K562 (cell line): ENCODE measurements at regions not wholly inside any gene's neighbourhood (a gene's known extent, or its start where the extent isn't known, plus 50 kb on each side); places are given as distances from the start of the nearest gene placed in this dataset.

Source experiments
- ATAC-seq: fragments of 200-7000 bp; cut with Tn5 transposase; 3 replicates; pipeline ENCODE4 v1.9.1; 2020; ENCODE audit warnings: moderate library complexity
- BruUV-seq: library from RNA; stranded (reverse); fragments of 400-500 nt; replicated peaks from 2 replicates; lab custom pipeline; 2021; lab: Mats Ljungman, UMichigan
- CTCF ChIA-PET: fragments of 300-600 bp; formaldehyde crosslinking; extraction: SDS; loops from one replicate; lab custom pipeline; 2021; ENCODE audit warnings: low intra/inter-chr PET ratio; lab: Yijun Ruan, JAX
- POLR2A ChIA-PET: fragments of 300-600, 350-650 bp; sonication (Branson Sonifier 250); formaldehyde crosslinking; extraction: SDS; loops from one replicate; lab custom pipeline; 2021; ENCODE audit warnings: antibody characterized with exemption, inconsistent platforms; lab: Yijun Ruan, JAX
- DNase-seq, 4 experiments: peaks; one replicate each; pipeline versions ENCODE4 v3.0.0 to v3.0.0-alpha.2; 2011 to 2018; ENCODE audit warnings: low spot score in 3 of 4, mixed read lengths in 3 of 4; ENCODE audit errors: extremely low read depth in 1 of 4
- FAIRE-seq: peaks from 2 replicates; lab custom pipeline; 2011; peaks lifted over from hg19 to GRCh38; lab: Jason Lieb, UNC
- H2AFZ ChIP-seq: 2 replicates; pipeline ENCODE4 v1.6.0; 2011; ENCODE audit warnings: low read depth, low read length, control low read depth, inconsistent platforms
- H3K27ac ChIP-seq: fragments of 200-600 bp; 3 replicates; pipeline ENCODE4 v1.8.0; 2011; ENCODE audit warnings: low read depth, mild to moderate bottlenecking, control low read depth, inconsistent platforms, low read length, moderate library complexity, mixed read lengths; ENCODE audit errors: extremely low read depth
- H3K27me3 ChIP-seq, 2 experiments: fragments of 300-600 bp in 1 of 2; 2 replicates in 1 of 2; 3 replicates in 1 of 2; pipeline versions ENCODE4 v1.6.0 to v1.8.0; 2011; ENCODE audit warnings: inconsistent platforms in 2 of 2, low read length in 2 of 2, mild to moderate bottlenecking in 1 of 2, mixed read lengths in 1 of 2, moderate library complexity in 1 of 2; ENCODE audit not compliant: control insufficient read depth in 2 of 2, insufficient read depth in 2 of 2
- H3K36me3 ChIP-seq: fragments of 300-600 bp; 3 replicates; pipeline ENCODE4 v1.8.0; 2011; ENCODE audit warnings: mild to moderate bottlenecking, low read length, inconsistent platforms; ENCODE audit not compliant: control insufficient read depth, insufficient read depth
- H3K4me1 ChIP-seq, 2 experiments: fragments of 200-600 bp in 1 of 2; replicated peaks in 1 of 2; 2 replicates in 1 of 2; 3 replicates in 1 of 2; pipeline versions ENCODE4 v1.5.1 to v1.8.0; 2011; ENCODE audit warnings: inconsistent platforms in 2 of 2, low read length in 2 of 2, mild to moderate bottlenecking in 1 of 2, mixed read lengths in 1 of 2, moderate library complexity in 1 of 2; ENCODE audit not compliant: control insufficient read depth in 2 of 2, insufficient read depth in 2 of 2
- H3K4me2 ChIP-seq: 2 replicates; pipeline ENCODE4 v1.6.1; 2011; ENCODE audit warnings: low read length, control low read depth, inconsistent platforms, mixed read lengths; ENCODE audit not compliant: insufficient read depth
- H3K4me3 ChIP-seq: fragments of 200-600 bp; sonication (generic), shearing (Covaris generic); 2 replicates; pipeline ENCODE4 v1.5.1; 2016; ENCODE audit warnings: control low read depth, inconsistent platforms
- H3K79me2 ChIP-seq: fragments of 200-600 bp; 3 replicates; pipeline ENCODE4 v1.8.0; 2011; ENCODE audit warnings: low read length, inconsistent platforms; ENCODE audit not compliant: control insufficient read depth, insufficient read depth
- H3K9ac ChIP-seq, 2 experiments: 2 replicates each; pipeline versions ENCODE4 v1.6.0 to v1.6.1; 2011; ENCODE audit warnings: low read depth in 2 of 2, low read length in 2 of 2, control low read depth in 1 of 2, inconsistent platforms in 1 of 2, mild to moderate bottlenecking in 1 of 2, mixed read lengths in 1 of 2; ENCODE audit not compliant: insufficient read depth in 1 of 2
- H3K9me1 ChIP-seq: one replicate; pipeline ENCODE4 v1.6.0; 2011; ENCODE audit warnings: inconsistent platforms, mild to moderate bottlenecking, low read length, moderate library complexity; ENCODE audit not compliant: control insufficient read depth, insufficient read depth
- H3K9me3 ChIP-seq: replicated peaks from 2 replicates; pipeline ENCODE4 v1.5.1; 2011; ENCODE audit warnings: low read depth, low read length, inconsistent platforms; ENCODE audit not compliant: control insufficient read depth, insufficient read depth
- H4K20me1 ChIP-seq: replicated peaks from 2 replicates; pipeline ENCODE4 v1.6.1; 2011; ENCODE audit warnings: low read length, inconsistent platforms, mixed read lengths; ENCODE audit not compliant: control insufficient read depth, insufficient read depth
- BRD9 ChIP-seq: fragments of 450-650 bp; IDR thresholded peaks from 2 replicates; pipeline ENCODE4 v1.6.1; 2018; ENCODE audit warnings: low read depth; ENCODE audit not compliant: partially characterized antibody
- FOXJ2 ChIP-seq: fragments of 200-800 bp; sonication (Bioruptor generic); IDR thresholded peaks from 2 replicates; pipeline ENCODE4 v1.6.1; 2016; ENCODE audit warnings: missing genetic modification characterization, missing compliant biosample characterization
- KAT8 ChIP-seq: fragments of 450-650 bp; IDR thresholded peaks from 2 replicates; pipeline ENCODE4 v1.6.1; 2016; ENCODE audit warnings: low read depth, mild to moderate bottlenecking
- KDM1A ChIP-seq, 2 experiments: fragments of 450-650 bp; IDR thresholded peaks; 2 replicates each; pipeline ENCODE4 v1.6.1; 2016; ENCODE audit warnings: mild to moderate bottlenecking in 2 of 2
- RAD21 ChIP-seq, 2 experiments: fragments of 250-450 bp in 1 of 2; fragments of 450-650 bp in 1 of 2; sonication (Bioruptor Pico) in 1 of 2; formaldehyde crosslinking in 1 of 2; IDR thresholded peaks in 1 of 2; conservative IDR thresholded peaks in 1 of 2; 2 replicates each; pipeline versions ENCODE4 v1.4.0 to v1.8.0; 2020 to 2022; ENCODE audit warnings: mild to moderate bottlenecking in 2 of 2, moderate library complexity in 1 of 2
- SMARCB1 ChIP-seq: IDR thresholded peaks from 2 replicates; pipeline ENCODE4 v1.6.1; 2011; ENCODE audit warnings: improper control_type of control experiment, low read depth; ENCODE audit not compliant: insufficient read length
- SMC3 ChIP-seq: conservative IDR thresholded peaks from 2 replicates; pipeline ENCODE4 v1.6.1; 2011; ENCODE audit warnings: low read depth, low read length, improper control_type of control experiment; ENCODE audit not compliant: insufficient read depth
- STAT5B ChIP-seq: fragments of 250-450 bp; sonication (Bioruptor Pico); IDR thresholded peaks from 2 replicates; pipeline ENCODE4 v1.8.0; 2021; ENCODE audit warnings: mild to moderate bottlenecking, inconsistent platforms
- TARDBP ChIP-seq: fragments of 450-650 bp; IDR thresholded peaks from 2 replicates; pipeline ENCODE4 v1.6.1; 2016
- U2AF1 ChIP-seq: fragments of 200-400 bp; formaldehyde crosslinking; optimal IDR thresholded peaks from 2 replicates; pipeline ENCODE3; 2017; ENCODE audit warnings: mild to moderate bottlenecking, low read depth, low read length, moderate library complexity
- ZKSCAN3 ChIP-seq: fragments of 250-450 bp; sonication (Bioruptor Pico); IDR thresholded peaks from 2 replicates; pipeline ENCODE4 v1.4.0; 2020
- WGBS: fragments of 100-300 bp; shearing (Covaris generic); methylation state at CpG from one replicate; pipeline ENCODE4 v1.1.6; 2016; ENCODE audit warnings: low coverage, mixed read lengths; ENCODE audit not compliant: insufficient coverage; ENCODE audit errors: missing lambda C conversion rate; 5-methylcytosine and 5-hydroxymethylcytosine counted together
- in situ Hi-C: fragments of 300-500 bp; cut with MboI; formaldehyde crosslinking; loops from 4 replicates; pipeline ENCODE4 v1.15.0; 2018; ENCODE audit warnings: inconsistent platforms, mixed read lengths
- intact Hi-C: fragments of 100-400 bp; cut with micrococcal nuclease; formaldehyde crosslinking; loops from 2 replicates; pipeline ENCODE4 v1.14.2; 2022
- TF ChIP-seq, protein P1 (sequence below), 3 experiments: IDR thresholded peaks in 2 of 3; conservative IDR thresholded peaks in 1 of 3; 2 replicates each; pipeline ENCODE4 v1.5.1; 2011 to 2012; ENCODE audit warnings: low read length in 3 of 3, mild to moderate bottlenecking in 3 of 3, control low read depth in 2 of 3, improper control_type of control experiment in 1 of 3, inconsistent platforms in 1 of 3, low read depth in 1 of 3, mixed read lengths in 1 of 3, moderate library complexity in 1 of 3; ENCODE audit not compliant: insufficient read depth in 2 of 3
- TF ChIP-seq, protein P2 (sequence below): fragments of 250-450 bp; sonication (Bioruptor Pico); IDR thresholded peaks from 2 replicates; pipeline ENCODE4 v1.5.0; 2022; ENCODE audit warnings: mild to moderate bottlenecking
- TF ChIP-seq, protein P3 (sequence below): sonication (generic); formaldehyde crosslinking; IDR thresholded peaks from 2 replicates; pipeline ENCODE4 v1.8.0; 2023; ENCODE audit warnings: mild to moderate bottlenecking, missing genetic modification reagents

DNA sequence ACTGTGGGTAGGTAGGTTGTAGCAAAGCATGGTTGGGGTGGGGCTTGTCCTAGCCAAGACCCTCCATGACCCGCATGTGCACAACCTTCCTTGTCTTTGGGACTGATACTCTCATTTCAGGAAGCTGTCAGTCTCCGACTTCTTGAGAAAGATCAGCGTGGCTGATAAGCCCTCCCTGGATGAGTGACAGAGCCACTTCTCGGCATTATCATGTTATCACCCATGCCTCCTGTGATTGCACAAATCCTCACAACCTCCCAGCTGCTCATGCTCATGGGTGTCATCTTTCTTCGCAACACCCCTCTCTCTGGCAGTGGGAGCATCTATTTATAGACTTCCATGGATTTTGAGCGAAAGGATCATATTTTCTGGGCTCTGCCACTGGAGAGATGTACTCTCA is 314.2 kb downstream of the FOXL1 start (continued):
- TF ChIP-seq, protein P1, sequence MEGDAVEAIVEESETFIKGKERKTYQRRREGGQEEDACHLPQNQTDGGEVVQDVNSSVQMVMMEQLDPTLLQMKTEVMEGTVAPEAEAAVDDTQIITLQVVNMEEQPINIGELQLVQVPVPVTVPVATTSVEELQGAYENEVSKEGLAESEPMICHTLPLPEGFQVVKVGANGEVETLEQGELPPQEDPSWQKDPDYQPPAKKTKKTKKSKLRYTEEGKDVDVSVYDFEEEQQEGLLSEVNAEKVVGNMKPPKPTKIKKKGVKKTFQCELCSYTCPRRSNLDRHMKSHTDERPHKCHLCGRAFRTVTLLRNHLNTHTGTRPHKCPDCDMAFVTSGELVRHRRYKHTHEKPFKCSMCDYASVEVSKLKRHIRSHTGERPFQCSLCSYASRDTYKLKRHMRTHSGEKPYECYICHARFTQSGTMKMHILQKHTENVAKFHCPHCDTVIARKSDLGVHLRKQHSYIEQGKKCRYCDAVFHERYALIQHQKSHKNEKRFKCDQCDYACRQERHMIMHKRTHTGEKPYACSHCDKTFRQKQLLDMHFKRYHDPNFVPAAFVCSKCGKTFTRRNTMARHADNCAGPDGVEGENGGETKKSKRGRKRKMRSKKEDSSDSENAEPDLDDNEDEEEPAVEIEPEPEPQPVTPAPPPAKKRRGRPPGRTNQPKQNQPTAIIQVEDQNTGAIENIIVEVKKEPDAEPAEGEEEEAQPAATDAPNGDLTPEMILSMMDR (IDR thresholded peaks at IDR 0.05 in 2 of 3, conservative IDR thresholded peaks at IDR 0.05 in 1 of 3; ENCODE audit: insufficient read depth in 2 of 3, low read depth in 1 of 3, low read length in 3 of 3): no peak
- TF ChIP-seq, protein P2, sequence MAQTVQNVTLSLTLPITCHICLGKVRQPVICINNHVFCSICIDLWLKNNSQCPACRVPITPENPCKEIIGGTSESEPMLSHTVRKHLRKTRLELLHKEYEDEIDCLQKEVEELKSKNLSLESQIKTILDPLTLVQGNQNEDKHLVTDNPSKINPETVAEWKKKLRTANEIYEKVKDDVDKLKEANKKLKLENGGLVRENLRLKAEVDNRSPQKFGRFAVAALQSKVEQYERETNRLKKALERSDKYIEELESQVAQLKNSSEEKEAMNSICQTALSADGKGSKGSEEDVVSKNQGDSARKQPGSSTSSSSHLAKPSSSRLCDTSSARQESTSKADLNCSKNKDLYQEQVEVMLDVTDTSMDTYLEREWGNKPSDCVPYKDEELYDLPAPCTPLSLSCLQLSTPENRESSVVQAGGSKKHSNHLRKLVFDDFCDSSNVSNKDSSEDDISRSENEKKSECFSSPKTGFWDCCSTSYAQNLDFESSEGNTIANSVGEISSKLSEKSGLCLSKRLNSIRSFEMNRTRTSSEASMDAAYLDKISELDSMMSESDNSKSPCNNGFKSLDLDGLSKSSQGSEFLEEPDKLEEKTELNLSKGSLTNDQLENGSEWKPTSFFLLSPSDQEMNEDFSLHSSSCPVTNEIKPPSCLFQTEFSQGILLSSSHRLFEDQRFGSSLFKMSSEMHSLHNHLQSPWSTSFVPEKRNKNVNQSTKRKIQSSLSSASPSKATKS (CRISPR knock-in tag): no peak

DNA sequence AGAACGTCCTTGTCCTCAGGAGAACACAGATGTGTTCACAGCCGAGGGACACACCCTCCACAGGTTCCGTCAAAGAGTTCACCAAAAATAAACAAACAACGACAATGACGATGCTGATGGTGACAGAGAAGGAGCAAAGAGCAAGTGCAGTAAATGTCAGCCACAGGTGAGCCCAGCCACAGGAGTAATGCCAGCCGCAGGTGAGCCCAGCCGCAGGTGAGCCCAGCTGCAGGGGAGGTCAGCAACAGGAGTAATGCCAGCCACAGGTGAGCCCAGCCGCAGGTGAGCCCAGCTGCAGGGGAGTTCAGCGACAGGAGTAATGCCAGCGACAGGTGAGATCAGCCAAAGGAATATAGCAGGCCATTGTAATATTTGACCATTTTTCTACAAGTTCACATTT is 315.2 kb downstream of the FOXL1 start:
- no peak overlapping the region for H3K9ac ChIP-seq
- 10% methylated on average over 10 of the region's 10 CpGs for WGBS
- ChIA-PET CTCF (interaction anchor here (0.6 kb wide), 1 partner anchor 102 kb away, joined by 4 read pairs; no protein-coding TSS in a partner anchor), POLR2A (no interaction called here)
- ATAC-seq (no peak), DNase-seq (no peak), FAIRE-seq (no peak)
- H3K4me3 ChIP-seq: no peak overlapping the region
- H3K27me3 ChIP-seq: peaks cover 38 to 68% of the 10 kb centered on the region in 2 experiments
- no peaks in the 10 kb centered on the region for H3K4me1 ChIP-seq
- H3K9me1 ChIP-seq: no peaks in the 10 kb centered on the region
- in situ Hi-C loops: no loop called here
- H2AFZ ChIP-seq: no peak overlapping the region
- H4K20me1 ChIP-seq: no peaks in the 10 kb centered on the region; the same call in none of the 2 replicates
- intact Hi-C loops: no loop called here
- no peak overlapping the region for H3K4me2 ChIP-seq
- no peaks in the 10 kb centered on the region for H3K36me3 ChIP-seq
- H3K27ac ChIP-seq: no peak overlapping the region
- no peaks in the 10 kb centered on the region for H3K9me3 ChIP-seq
- no peaks in the 10 kb centered on the region for H3K79me2 ChIP-seq
- BruUV-seq: no TSS peak
- no peak for TF ChIP-seq RAD21 (CRISPR knock-in tag; conservative IDR thresholded peaks at IDR 0.05 in 1 of 2, IDR thresholded peaks at IDR 0.05 in 1 of 2)
- no peak for TF ChIP-seq KAT8
- TF ChIP-seq SMC3: no peak
- no peak for TF ChIP-seq U2AF1
- no peak for TF ChIP-seq KDM1A (IDR thresholded peaks at IDR 0.05)
- no peak for TF ChIP-seq TARDBP
- no peak for TF ChIP-seq SMARCB1
- TF ChIP-seq FOXJ2: no peak
- TF ChIP-seq, protein P3, sequence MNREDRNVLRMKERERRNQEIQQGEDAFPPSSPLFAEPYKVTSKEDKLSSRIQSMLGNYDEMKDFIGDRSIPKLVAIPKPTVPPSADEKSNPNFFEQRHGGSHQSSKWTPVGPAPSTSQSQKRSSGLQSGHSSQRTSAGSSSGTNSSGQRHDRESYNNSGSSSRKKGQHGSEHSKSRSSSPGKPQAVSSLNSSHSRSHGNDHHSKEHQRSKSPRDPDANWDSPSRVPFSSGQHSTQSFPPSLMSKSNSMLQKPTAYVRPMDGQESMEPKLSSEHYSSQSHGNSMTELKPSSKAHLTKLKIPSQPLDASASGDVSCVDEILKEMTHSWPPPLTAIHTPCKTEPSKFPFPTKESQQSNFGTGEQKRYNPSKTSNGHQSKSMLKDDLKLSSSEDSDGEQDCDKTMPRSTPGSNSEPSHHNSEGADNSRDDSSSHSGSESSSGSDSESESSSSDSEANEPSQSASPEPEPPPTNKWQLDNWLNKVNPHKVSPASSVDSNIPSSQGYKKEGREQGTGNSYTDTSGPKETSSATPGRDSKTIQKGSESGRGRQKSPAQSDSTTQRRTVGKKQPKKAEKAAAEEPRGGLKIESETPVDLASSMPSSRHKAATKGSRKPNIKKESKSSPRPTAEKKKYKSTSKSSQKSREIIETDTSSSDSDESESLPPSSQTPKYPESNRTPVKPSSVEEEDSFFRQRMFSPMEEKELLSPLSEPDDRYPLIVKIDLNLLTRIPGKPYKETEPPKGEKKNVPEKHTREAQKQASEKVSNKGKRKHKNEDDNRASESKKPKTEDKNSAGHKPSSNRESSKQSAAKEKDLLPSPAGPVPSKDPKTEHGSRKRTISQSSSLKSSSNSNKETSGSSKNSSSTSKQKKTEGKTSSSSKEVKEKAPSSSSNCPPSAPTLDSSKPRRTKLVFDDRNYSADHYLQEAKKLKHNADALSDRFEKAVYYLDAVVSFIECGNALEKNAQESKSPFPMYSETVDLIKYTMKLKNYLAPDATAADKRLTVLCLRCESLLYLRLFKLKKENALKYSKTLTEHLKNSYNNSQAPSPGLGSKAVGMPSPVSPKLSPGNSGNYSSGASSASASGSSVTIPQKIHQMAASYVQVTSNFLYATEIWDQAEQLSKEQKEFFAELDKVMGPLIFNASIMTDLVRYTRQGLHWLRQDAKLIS (CRISPR knock-in tag): no peak
- TF ChIP-seq STAT5B (CRISPR knock-in tag): no peak
- no peak for TF ChIP-seq ZKSCAN3 (CRISPR knock-in tag)
- no peak for TF ChIP-seq BRD9
